ENCODE measurements at regions not wholly inside any gene's neighbourhood (a gene's known extent, or its start where the extent isn't known, plus 50 kb on each side); places are given as distances from the start of the nearest gene placed in this dataset.
A peak's percentile ranks its signal among the peaks of the same experiment; 100 is the strongest.
"Not testable (repeated sequence)": the region's sequence is repeated elsewhere in the genome, so short reads cannot be mapped to it uniquely, and the experiment has no call there.

- in situ Hi-C loops (cut with HindIII; ENCODE audit: low pct_ligation_motif_present, low sequenced_read_pairs), result no loop called here
- Histone ChIP-seq H3K36me3 (replicated peaks) (no peaks in the 10 kb centered on the region), H3K27ac (no peak overlapping the region), H3K27me3 (replicated peaks) (no peaks in the 10 kb centered on the region), H3K4me3 (ENCODE audit: low read depth, low read length) (no peak overlapping the region)
- TF ChIP-seq CTCF (IDR thresholded peaks at IDR 0.05; ENCODE audit: low read depth, low read length, missing control alignments), result no peak
- DNase-seq, result no peak
Measured at GRCh38 chr5:57069115-57069835, 104.6 kb upstream of the GPBP1 start.

- Histone ChIP-seq H3K36me3 (replicated peaks) (no peaks in the 10 kb centered on the region), H3K4me3 (ENCODE audit: low read depth, low read length) (no peak overlapping the region), H3K27ac (no peak overlapping the region), H3K27me3 (replicated peaks) (no peaks in the 10 kb centered on the region)
- in situ Hi-C loops (cut with HindIII; ENCODE audit: low pct_ligation_motif_present, low sequenced_read_pairs), result no loop called here
- TF ChIP-seq CTCF (IDR thresholded peaks at IDR 0.05; ENCODE audit: low read depth, low read length, missing control alignments), result no peak
- DNase-seq, result no peak
Measured at GRCh38 chr5:57072218-57072892, 101.5 kb upstream of the GPBP1 start.

GRCh38 chr5:57082441-57083067 lies 91.3 kb upstream of the GPBP1 start:
- in situ Hi-C loops (cut with HindIII; ENCODE audit: low pct_ligation_motif_present, low sequenced_read_pairs), result no loop called here
- no peak overlapping the region for H3K27ac ChIP-seq
- peak; percentile 42 for TF ChIP-seq CTCF (IDR thresholded peaks at IDR 0.05; ENCODE audit: low read depth, low read length, missing control alignments)
- no peak overlapping the region for H3K4me3 ChIP-seq (ENCODE audit: low read depth, low read length)
- no peaks in the 10 kb centered on the region for H3K36me3 ChIP-seq (replicated peaks)
- peak; percentile 5 for DNase-seq
- no peaks in the 10 kb centered on the region for H3K27me3 ChIP-seq (replicated peaks)

- H3K27ac ChIP-seq, result no peak overlapping the region
- H3K36me3 ChIP-seq (replicated peaks), result no peaks in the 10 kb centered on the region
- H3K4me3 ChIP-seq (ENCODE audit: low read depth, low read length), result no peak overlapping the region
- DNase-seq, result no peak
- TF ChIP-seq CTCF (IDR thresholded peaks at IDR 0.05; ENCODE audit: low read depth, low read length, missing control alignments), result no peak
- in situ Hi-C loops (cut with HindIII; ENCODE audit: low pct_ligation_motif_present, low sequenced_read_pairs), result no loop called here
- no peaks in the 10 kb centered on the region for H3K27me3 ChIP-seq (replicated peaks)
Measured at GRCh38 chr5:57085306-57086081, 88.4 kb upstream of the GPBP1 start.

- H3K27me3 ChIP-seq (replicated peaks); DNase-seq; H3K27ac ChIP-seq; H3K36me3 ChIP-seq (replicated peaks); H3K4me3 ChIP-seq (ENCODE audit: low read depth, low read length); in situ Hi-C loops (cut with HindIII; ENCODE audit: low pct_ligation_motif_present, low sequenced_read_pairs): not testable (repeated sequence)
Measured at GRCh38 chr5:57087947-57088346, 85.9 kb upstream of the GPBP1 start.
